Pancreas (tissue), 10 donors: ENCODE measurements at regions not wholly inside any gene's neighbourhood (a gene's known extent, or its start where the extent isn't known, plus 50 kb on each side); places are given as distances from the start of the nearest gene placed in this dataset.

Experiments used
- ATAC-seq, 4 donors: fragments of 200-7000 bp; cut with Tn5 transposase; one replicate each; pipeline versions ENCODE4 v1.8.0 to v1.9.1; 2020; ENCODE audit warnings: mild to moderate bottlenecking in 4 of 4, moderate library complexity in 4 of 4
- DNase-seq, 6 donors: peaks; one replicate each; pipeline ENCODE4 v3.0.0-alpha.2; 2020
- FAIRE-seq: peaks from 2 replicates; lab custom pipeline; 2012; peaks lifted over from hg19 to GRCh38; lab: Jason Lieb, UNC
- H3K27ac ChIP-seq, 4 donors: fragments of 200-600 bp; sonication (generic); 1 replicate in 3 of 4; 2 replicates in 1 of 4; pipeline versions ENCODE4 v1.5.0 to v1.8.0; 2020
- H3K27me3 ChIP-seq, 4 donors: fragments of 200-600 bp; one replicate each; pipeline ENCODE4 v1.8.0; 2021
- H3K36me3 ChIP-seq, 3 donors: fragments of 200-600 bp; sonication (generic) in 1 of 3; one replicate each; pipeline versions ENCODE4 v1.5.0 to v1.8.0; 2020 to 2021
- H3K4me1 ChIP-seq, 3 donors: fragments of 200-600 bp; one replicate each; pipeline ENCODE4 v1.8.0; 2021
- H3K4me3 ChIP-seq, 4 donors: fragments of 200-600 bp; sonication (generic) in 2 of 4; one replicate each; pipeline versions ENCODE4 v1.5.0 to v1.8.0; 2020 to 2021
- H3K9me3 ChIP-seq, 4 donors: fragments of 200-600 bp; one replicate each; pipeline ENCODE4 v1.8.0; 2021
- CTCF ChIP-seq, 4 donors: fragments of 200-600 bp; sonication (generic) in 3 of 4; IDR thresholded peaks; one replicate each; pipeline versions ENCODE4 v1.5.0 to v1.8.0; 2021; ENCODE audit warnings: antibody characterized with exemption in 4 of 4
- WGBS, 2 donors: extraction: QIAGEN DNeasy Blood & Tissue Kit; methylation state at CpG; one replicate each; pipeline ENCODE4 v1.1.7; 2013; 5-methylcytosine and 5-hydroxymethylcytosine counted together
- intact Hi-C, 3 donors: fragments of 100-400 bp; cut with DNase I; formaldehyde crosslinking; loops; one replicate each; pipeline versions ENCODE4 v1.11.1 to v1.14.2; 2022
- donor health status: healthy with polysubstance abuse.
- donor health status: DM: no; HTN: no; CAD: no; lungs with moderate emphysema.
- donor health status: DM: no; HTN: no; CAD: no.
- donor health status: control.
- donor health status: control.
- donor health status: Bipolar disorder and iron deficiency.
- donor health status: DM: yes; HTN: yes; CAD: no.
- donor health status: DM: no; HTN: no; CAD: no.
- donor health status: DM: no; HTN: no; CAD: no.
- donor health status: DM: yes; HTN: yes; CAD: no.

GRCh38 chr11:25988178-25988577 lies 343.8 kb upstream of the ANO3 start:
- WGBS, 2 donors = 62 to 66% methylated on average over 2 of the region's 2 CpGs

GRCh38 chr11:25990406-25990805 lies 341.5 kb upstream of the ANO3 start:
- no peak for TF ChIP-seq CTCF (IDR thresholded peaks at IDR 0.05)
- DNase-seq = no peak
- Histone ChIP-seq H3K4me3 (no peak overlapping the region), H3K9me3 (no peaks in the 10 kb centered on the region), H3K4me1 (no peaks in the 10 kb centered on the region), H3K36me3 (no peaks in the 10 kb centered on the region), H3K27ac (no peak overlapping the region), H3K27me3 (no peaks in the 10 kb centered on the region)
- no peak for FAIRE-seq
- no peak for ATAC-seq
- intact Hi-C loops = no loop called here
- WGBS, 2 donors = 40 to 47% methylated on average over 3 of the region's 3 CpGs

More at GRCh38 chr11:25988178-25988577, 343.8 kb upstream of the ANO3 start:
- Histone ChIP-seq H3K4me3 (no peak overlapping the region), H3K9me3 (no peaks in the 10 kb centered on the region), H3K36me3 (no peaks in the 10 kb centered on the region), H3K4me1 (no peaks in the 10 kb centered on the region), H3K27me3 (no peaks in the 10 kb centered on the region), H3K27ac (no peak overlapping the region)
- ATAC-seq = no peak
- intact Hi-C loops = loop anchor here in 1 of 3 donors (10.0 kb wide), 1 partner anchor 287 kb away; no protein-coding TSS in a partner anchor
- no peak for DNase-seq
- TF ChIP-seq CTCF (IDR thresholded peaks at IDR 0.05) = no peak
- FAIRE-seq = no peak

- no peaks in the 10 kb centered on the region for H3K27me3 ChIP-seq
- intact Hi-C loops = no loop called here
- no peaks in the 10 kb centered on the region for H3K9me3 ChIP-seq
- no peak overlapping the region for H3K4me3 ChIP-seq
- WGBS, 2 donors = 86 to 92% methylated on average over 2 of the region's 2 CpGs
- ATAC-seq = no peak
- FAIRE-seq = no peak
- DNase-seq = no peak
- no peaks in the 10 kb centered on the region for H3K36me3 ChIP-seq
- no peaks in the 10 kb centered on the region for H3K4me1 ChIP-seq
- H3K27ac ChIP-seq = no peak overlapping the region
- no peak for TF ChIP-seq CTCF (IDR thresholded peaks at IDR 0.05)
Observed at GRCh38 chr11:25991476-25991875, 340.5 kb upstream of the ANO3 start.

- no peak overlapping the region for H3K4me3 ChIP-seq
- H3K27me3 ChIP-seq = no peaks in the 10 kb centered on the region
- H3K9me3 ChIP-seq = no peaks in the 10 kb centered on the region
- FAIRE-seq = no peak
- intact Hi-C loops = no loop called here
- 16 to 17% methylated on average over 3 of the region's 3 CpGs for WGBS, 2 donors
- TF ChIP-seq CTCF (IDR thresholded peaks at IDR 0.05) = no peak
- no peak for DNase-seq
- H3K36me3 ChIP-seq = no peaks in the 10 kb centered on the region
- no peak for ATAC-seq
- no peak overlapping the region for H3K27ac ChIP-seq
- no peaks in the 10 kb centered on the region for H3K4me1 ChIP-seq
Observed at GRCh38 chr11:25992294-25992693, 339.6 kb upstream of the ANO3 start.

- 85 to 97% methylated on average over 2 of the region's 2 CpGs for WGBS, 2 donors
- Histone ChIP-seq H3K27ac (no peak overlapping the region), H3K4me1 (no peaks in the 10 kb centered on the region), H3K4me3 (no peak overlapping the region), H3K27me3 (no peaks in the 10 kb centered on the region), H3K9me3 (no peaks in the 10 kb centered on the region), H3K36me3 (no peaks in the 10 kb centered on the region)
- TF ChIP-seq CTCF (IDR thresholded peaks at IDR 0.05) = no peak
- intact Hi-C loops = no loop called here
- DNase-seq (no peak), FAIRE-seq (no peak), ATAC-seq (no peak)
Observed at GRCh38 chr11:25993016-25993415, 338.9 kb upstream of the ANO3 start.
